Neural cell (in vitro differentiated cells): ENCODE measurements at regions not wholly inside any gene's neighbourhood (a gene's known extent, or its start where the extent isn't known, plus 50 kb on each side); places are given as distances from the start of the nearest gene placed in this dataset.

Experiments used
- H2AFZ ChIP-seq: fragments of 200-600, 300-800 bp; sonication (generic), shearing (Covaris generic); 2 replicates; pipeline ENCODE4 v1.6.0; 2014; ENCODE audit warnings: low read depth, mild to moderate bottlenecking, antibody characterized with exemption, low read length, moderate library complexity
- H3F3A ChIP-seq: fragments of 200-600 bp; shearing (Covaris generic); 2 replicates; pipeline ENCODE4 v1.6.1; 2016; ENCODE audit warnings: mild to moderate bottlenecking, moderate library complexity, mixed read lengths, antibody characterized with exemption, low read length; ENCODE audit not compliant: insufficient read depth, poor library complexity, severe bottlenecking
- H3K27ac ChIP-seq: fragments of 200-600, 300-800 bp; sonication (generic), shearing (Covaris generic); 2 replicates; pipeline ENCODE4 v1.5.1; 2014; ENCODE audit warnings: mild to moderate bottlenecking, low read length, moderate library complexity
- H3K27me3 ChIP-seq: fragments of 300-800, 200-600 bp; sonication (generic), shearing (Covaris generic); 2 replicates; pipeline ENCODE4 v1.6.0; 2014; ENCODE audit warnings: mild to moderate bottlenecking, low read depth, low read length, moderate library complexity; ENCODE audit not compliant: insufficient read depth
- H3K36me3 ChIP-seq: fragments of 300-800, 200-600 bp; sonication (generic), shearing (Covaris generic); 2 replicates; pipeline ENCODE4 v1.5.1; 2014; ENCODE audit warnings: mild to moderate bottlenecking, antibody characterized with exemption, low read length, moderate library complexity; ENCODE audit not compliant: insufficient read depth
- H3K4me2 ChIP-seq: fragments of 300-800, 200-600 bp; sonication (generic), shearing (Covaris generic); 2 replicates; pipeline ENCODE4 v1.6.0; 2014; ENCODE audit warnings: mild to moderate bottlenecking, low read length
- H3K4me3 ChIP-seq: fragments of 300-800, 200-600 bp; sonication (generic), shearing (Covaris generic); 2 replicates; pipeline ENCODE4 v1.5.1; 2014; ENCODE audit warnings: mild to moderate bottlenecking, low read length, moderate library complexity
- H3K79me2 ChIP-seq: fragments of 200-600 bp; shearing (Covaris generic); replicated peaks from 2 replicates; pipeline ENCODE4 v1.6.0; 2014; ENCODE audit warnings: mild to moderate bottlenecking, low read length, moderate library complexity; ENCODE audit not compliant: insufficient read depth
- H3K9ac ChIP-seq: fragments of 300-800, 200-600 bp; sonication (generic), shearing (Covaris generic); 2 replicates; pipeline ENCODE4 v1.6.1; 2016; ENCODE audit warnings: mild to moderate bottlenecking, low read length, mixed read lengths
- H3K9me2 ChIP-seq: fragments of 200-600 bp; shearing (Covaris generic); 2 replicates; pipeline ENCODE4 v1.6.1; 2016; ENCODE audit warnings: mild to moderate bottlenecking, low read length, mixed read lengths; ENCODE audit not compliant: insufficient read depth
- H3K9me3 ChIP-seq: fragments of 200-600, 300-800 bp; sonication (generic), shearing (Covaris generic); 2 replicates; pipeline ENCODE4 v1.6.1; 2016; ENCODE audit warnings: mild to moderate bottlenecking, mixed run types, low read length, moderate library complexity, mixed read lengths
- H4K20me1 ChIP-seq: fragments of 200-600 bp; shearing (Covaris generic); 2 replicates; pipeline ENCODE4 v1.6.1; 2016; ENCODE audit warnings: mild to moderate bottlenecking, mixed run types; ENCODE audit not compliant: insufficient read depth
- EP300 ChIP-seq: fragments of 450-650 bp; conservative IDR thresholded peaks from 2 replicates; pipeline ENCODE4 v1.6.1; 2014; ENCODE audit warnings: antibody characterized with exemption, mild to moderate bottlenecking, moderate library complexity; ENCODE audit not compliant: poor library complexity, severe bottlenecking
- EZH2 ChIP-seq: fragments of 200-600, 300-800 bp; shearing (Covaris generic), sonication (generic); IDR thresholded peaks from 2 replicates; pipeline ENCODE4 v1.6.1; 2014; ENCODE audit warnings: antibody characterized with exemption, low read length, borderline replicate concordance, mild to moderate bottlenecking; ENCODE audit not compliant: insufficient read depth, poor library complexity, severe bottlenecking
- MXI1 ChIP-seq: fragments of 450-650 bp; conservative IDR thresholded peaks from 2 replicates; pipeline ENCODE4 v1.6.1; 2014; ENCODE audit warnings: antibody characterized with exemption, mild to moderate bottlenecking; ENCODE audit not compliant: poor library complexity, severe bottlenecking
- POLR2AphosphoS5 ChIP-seq: IDR thresholded peaks from 2 replicates; pipeline ENCODE4 v1.6.1; 2012
- SMC3 ChIP-seq: fragments of 450-650 bp; conservative IDR thresholded peaks from 2 replicates; pipeline ENCODE4 v1.6.1; 2014; ENCODE audit warnings: antibody characterized with exemption, mild to moderate bottlenecking, moderate library complexity; ENCODE audit not compliant: poor library complexity
- TAF1 ChIP-seq: IDR thresholded peaks from 2 replicates; pipeline ENCODE4 v1.6.1; 2012; ENCODE audit warnings: low read depth
- TF ChIP-seq, protein P1 (sequence below): IDR thresholded peaks from 2 replicates; pipeline ENCODE4 v1.6.1; 2012; ENCODE audit warnings: borderline replicate concordance
- TF ChIP-seq, protein P2 (sequence below): fragments of 450-650 bp; IDR thresholded peaks from 2 replicates; pipeline ENCODE4 v1.5.1; 2014; ENCODE audit warnings: antibody characterized with exemption, mild to moderate bottlenecking, moderate library complexity; ENCODE audit not compliant: poor library complexity, severe bottlenecking

- Histone ChIP-seq H3K27me3 (no peaks in the 10 kb centered on the region), H3K27ac (no peak overlapping the region), H3K79me2 (no peaks in the 10 kb centered on the region), H3K36me3 (no peaks in the 10 kb centered on the region), H3K4me2 (no peak overlapping the region), H3F3A (no peaks in the 10 kb centered on the region), H3K4me3 (no peak overlapping the region), H3K9ac (no peak overlapping the region), H3K9me3 (no peaks in the 10 kb centered on the region), H2AFZ (no peak overlapping the region), H4K20me1 (no peaks in the 10 kb centered on the region), H3K9me2 (no peaks in the 10 kb centered on the region)
- TF ChIP-seq MXI1, result no peak
- no peak for TF ChIP-seq EP300
- TF ChIP-seq, protein P1, sequence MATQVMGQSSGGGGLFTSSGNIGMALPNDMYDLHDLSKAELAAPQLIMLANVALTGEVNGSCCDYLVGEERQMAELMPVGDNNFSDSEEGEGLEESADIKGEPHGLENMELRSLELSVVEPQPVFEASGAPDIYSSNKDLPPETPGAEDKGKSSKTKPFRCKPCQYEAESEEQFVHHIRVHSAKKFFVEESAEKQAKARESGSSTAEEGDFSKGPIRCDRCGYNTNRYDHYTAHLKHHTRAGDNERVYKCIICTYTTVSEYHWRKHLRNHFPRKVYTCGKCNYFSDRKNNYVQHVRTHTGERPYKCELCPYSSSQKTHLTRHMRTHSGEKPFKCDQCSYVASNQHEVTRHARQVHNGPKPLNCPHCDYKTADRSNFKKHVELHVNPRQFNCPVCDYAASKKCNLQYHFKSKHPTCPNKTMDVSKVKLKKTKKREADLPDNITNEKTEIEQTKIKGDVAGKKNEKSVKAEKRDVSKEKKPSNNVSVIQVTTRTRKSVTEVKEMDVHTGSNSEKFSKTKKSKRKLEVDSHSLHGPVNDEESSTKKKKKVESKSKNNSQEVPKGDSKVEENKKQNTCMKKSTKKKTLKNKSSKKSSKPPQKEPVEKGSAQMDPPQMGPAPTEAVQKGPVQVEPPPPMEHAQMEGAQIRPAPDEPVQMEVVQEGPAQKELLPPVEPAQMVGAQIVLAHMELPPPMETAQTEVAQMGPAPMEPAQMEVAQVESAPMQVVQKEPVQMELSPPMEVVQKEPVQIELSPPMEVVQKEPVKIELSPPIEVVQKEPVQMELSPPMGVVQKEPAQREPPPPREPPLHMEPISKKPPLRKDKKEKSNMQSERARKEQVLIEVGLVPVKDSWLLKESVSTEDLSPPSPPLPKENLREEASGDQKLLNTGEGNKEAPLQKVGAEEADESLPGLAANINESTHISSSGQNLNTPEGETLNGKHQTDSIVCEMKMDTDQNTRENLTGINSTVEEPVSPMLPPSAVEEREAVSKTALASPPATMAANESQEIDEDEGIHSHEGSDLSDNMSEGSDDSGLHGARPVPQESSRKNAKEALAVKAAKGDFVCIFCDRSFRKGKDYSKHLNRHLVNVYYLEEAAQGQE, result no peak
- TF ChIP-seq, protein P2, sequence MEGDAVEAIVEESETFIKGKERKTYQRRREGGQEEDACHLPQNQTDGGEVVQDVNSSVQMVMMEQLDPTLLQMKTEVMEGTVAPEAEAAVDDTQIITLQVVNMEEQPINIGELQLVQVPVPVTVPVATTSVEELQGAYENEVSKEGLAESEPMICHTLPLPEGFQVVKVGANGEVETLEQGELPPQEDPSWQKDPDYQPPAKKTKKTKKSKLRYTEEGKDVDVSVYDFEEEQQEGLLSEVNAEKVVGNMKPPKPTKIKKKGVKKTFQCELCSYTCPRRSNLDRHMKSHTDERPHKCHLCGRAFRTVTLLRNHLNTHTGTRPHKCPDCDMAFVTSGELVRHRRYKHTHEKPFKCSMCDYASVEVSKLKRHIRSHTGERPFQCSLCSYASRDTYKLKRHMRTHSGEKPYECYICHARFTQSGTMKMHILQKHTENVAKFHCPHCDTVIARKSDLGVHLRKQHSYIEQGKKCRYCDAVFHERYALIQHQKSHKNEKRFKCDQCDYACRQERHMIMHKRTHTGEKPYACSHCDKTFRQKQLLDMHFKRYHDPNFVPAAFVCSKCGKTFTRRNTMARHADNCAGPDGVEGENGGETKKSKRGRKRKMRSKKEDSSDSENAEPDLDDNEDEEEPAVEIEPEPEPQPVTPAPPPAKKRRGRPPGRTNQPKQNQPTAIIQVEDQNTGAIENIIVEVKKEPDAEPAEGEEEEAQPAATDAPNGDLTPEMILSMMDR, result no peak
- TF ChIP-seq EZH2, result no peak
Measured at GRCh38 chr2:198328454-198328853, 524.1 kb downstream of the PLCL1 start.

GRCh38 chr2:198327526-198327925, 523.1 kb downstream of the PLCL1 start:
- Histone ChIP-seq H2AFZ (no peak overlapping the region), H3K79me2 (no peaks in the 10 kb centered on the region)
- no peak for TF ChIP-seq EZH2
- TF ChIP-seq TAF1, result no peak
- TF ChIP-seq SMC3, result no peak
- no peak for TF ChIP-seq POLR2AphosphoS5
- TF ChIP-seq, protein P1, result no peak
- no peak for TF ChIP-seq MXI1
- TF ChIP-seq, protein P2, result no peak

More at GRCh38 chr2:198327526-198327925, 523.1 kb downstream of the PLCL1 start:
- H3K36me3 ChIP-seq, result no peaks in the 10 kb centered on the region
- no peaks in the 10 kb centered on the region for H3F3A ChIP-seq
- H3K27me3 ChIP-seq, result no peaks in the 10 kb centered on the region
- no peak overlapping the region for H3K9ac ChIP-seq
- no peak overlapping the region for H3K27ac ChIP-seq
- no peak overlapping the region for H3K4me2 ChIP-seq
- no peaks in the 10 kb centered on the region for H4K20me1 ChIP-seq
- H3K9me3 ChIP-seq, result no peaks in the 10 kb centered on the region
- H3K9me2 ChIP-seq, result no peaks in the 10 kb centered on the region
- H3K4me3 ChIP-seq, result no peak overlapping the region
